ENCODE measurements at regions not wholly inside any gene's neighbourhood (a gene's known extent, or its start where the extent isn't known, plus 50 kb on each side); places are given as distances from the start of the nearest gene placed in this dataset.

- no peak for DNase-seq (ENCODE audit: extremely low read depth in 1 of 4, low spot score in 3 of 4)
- Histone ChIP-seq H2AFZ (ENCODE audit: low read depth, low read length) (no peak overlapping the region), H3K4me3 (no peak overlapping the region), H3K36me3 (ENCODE audit: control insufficient read depth, insufficient read depth, low read length) (no peaks in the 10 kb centered on the region), H3K79me2 (ENCODE audit: control insufficient read depth, insufficient read depth, low read length) (no peaks in the 10 kb centered on the region), H3K4me1 (replicated peaks in 1 of 2; ENCODE audit: control insufficient read depth in 2 of 2, insufficient read depth in 2 of 2, low read length in 2 of 2) (no peaks in the 10 kb centered on the region), H3K4me2 (ENCODE audit: insufficient read depth, low read length) (no peak overlapping the region), H3K9me1 (ENCODE audit: control insufficient read depth, insufficient read depth, low read length) (no peaks in the 10 kb centered on the region), H3K27me3 (ENCODE audit: control insufficient read depth in 2 of 2, insufficient read depth in 2 of 2, low read length in 2 of 2) (no peaks in the 10 kb centered on the region), H3K27ac (ENCODE audit: extremely low read depth, low read depth, low read length) (no peak overlapping the region), H3K9ac (ENCODE audit: insufficient read depth in 1 of 2, low read depth in 2 of 2, low read length in 2 of 2) (no peak overlapping the region), H4K20me1 (replicated peaks; ENCODE audit: control insufficient read depth, insufficient read depth, low read length) (no peaks in the 10 kb centered on the region), H3K9me3 (replicated peaks; ENCODE audit: control insufficient read depth, insufficient read depth, low read depth, low read length) (no peaks in the 10 kb centered on the region)
- no TSS peak for BruUV-seq (replicated peaks)
- CTCF ChIA-PET (ENCODE audit: low intra/inter-chr PET ratio) = no interaction called here
- POLR2A ChIA-PET = no interaction called here
- no peak for FAIRE-seq
- 0% methylated on average over 2 of the region's 2 CpGs for WGBS (ENCODE audit: insufficient coverage, low coverage, missing lambda C conversion rate)
- in situ Hi-C loops (cut with MboI) = no loop called here
- no peak for ATAC-seq
- intact Hi-C loops (cut with micrococcal nuclease) = no loop called here
- TF ChIP-seq, protein P1, sequence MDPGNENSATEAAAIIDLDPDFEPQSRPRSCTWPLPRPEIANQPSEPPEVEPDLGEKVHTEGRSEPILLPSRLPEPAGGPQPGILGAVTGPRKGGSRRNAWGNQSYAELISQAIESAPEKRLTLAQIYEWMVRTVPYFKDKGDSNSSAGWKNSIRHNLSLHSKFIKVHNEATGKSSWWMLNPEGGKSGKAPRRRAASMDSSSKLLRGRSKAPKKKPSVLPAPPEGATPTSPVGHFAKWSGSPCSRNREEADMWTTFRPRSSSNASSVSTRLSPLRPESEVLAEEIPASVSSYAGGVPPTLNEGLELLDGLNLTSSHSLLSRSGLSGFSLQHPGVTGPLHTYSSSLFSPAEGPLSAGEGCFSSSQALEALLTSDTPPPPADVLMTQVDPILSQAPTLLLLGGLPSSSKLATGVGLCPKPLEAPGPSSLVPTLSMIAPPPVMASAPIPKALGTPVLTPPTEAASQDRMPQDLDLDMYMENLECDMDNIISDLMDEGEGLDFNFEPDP (CRISPR knock-in tag; IDR thresholded peaks at IDR 0.05) = no peak
- no peak for TF ChIP-seq MEIS2 (IDR thresholded peaks at IDR 0.05; ENCODE audit: partially characterized antibody)
- TF ChIP-seq, protein P2, sequence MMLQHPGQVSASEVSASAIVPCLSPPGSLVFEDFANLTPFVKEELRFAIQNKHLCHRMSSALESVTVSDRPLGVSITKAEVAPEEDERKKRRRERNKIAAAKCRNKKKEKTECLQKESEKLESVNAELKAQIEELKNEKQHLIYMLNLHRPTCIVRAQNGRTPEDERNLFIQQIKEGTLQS (IDR thresholded peaks at IDR 0.05) = no peak
- TF ChIP-seq, protein P2 (CRISPR knock-in tag; conservative IDR thresholded peaks at IDR 0.05) = no peak
- no peak for TF ChIP-seq TCF3 (CRISPR knock-in tag; IDR thresholded peaks at IDR 0.05)
- TF ChIP-seq ZBTB8A (IDR thresholded peaks at IDR 0.05; ENCODE audit: partially characterized antibody) = no peak
- no peak for TF ChIP-seq CBFB (CRISPR knock-in tag; IDR thresholded peaks at IDR 0.05)
- no peak for TF ChIP-seq E2F3 (CRISPR knock-in tag; IDR thresholded peaks at IDR 0.05)
- TF ChIP-seq SMARCA5 (IDR thresholded peaks at IDR 0.05) = no peak
- no peak for TF ChIP-seq EP400 (IDR thresholded peaks at IDR 0.05)
- TF ChIP-seq, protein P3, sequence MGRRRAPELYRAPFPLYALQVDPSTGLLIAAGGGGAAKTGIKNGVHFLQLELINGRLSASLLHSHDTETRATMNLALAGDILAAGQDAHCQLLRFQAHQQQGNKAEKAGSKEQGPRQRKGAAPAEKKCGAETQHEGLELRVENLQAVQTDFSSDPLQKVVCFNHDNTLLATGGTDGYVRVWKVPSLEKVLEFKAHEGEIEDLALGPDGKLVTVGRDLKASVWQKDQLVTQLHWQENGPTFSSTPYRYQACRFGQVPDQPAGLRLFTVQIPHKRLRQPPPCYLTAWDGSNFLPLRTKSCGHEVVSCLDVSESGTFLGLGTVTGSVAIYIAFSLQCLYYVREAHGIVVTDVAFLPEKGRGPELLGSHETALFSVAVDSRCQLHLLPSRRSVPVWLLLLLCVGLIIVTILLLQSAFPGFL (CRISPR knock-in tag; IDR thresholded peaks at IDR 0.05) = no peak
- TF ChIP-seq TBL1XR1 (IDR thresholded peaks at IDR 0.05; ENCODE audit: low read length in 2 of 2) = no peak
- no peak for TF ChIP-seq ZNF3 (CRISPR knock-in tag; IDR thresholded peaks at IDR 0.05)
- no peak for TF ChIP-seq SUPT5H (IDR thresholded peaks at IDR 0.05)
- TF ChIP-seq, protein P4, sequence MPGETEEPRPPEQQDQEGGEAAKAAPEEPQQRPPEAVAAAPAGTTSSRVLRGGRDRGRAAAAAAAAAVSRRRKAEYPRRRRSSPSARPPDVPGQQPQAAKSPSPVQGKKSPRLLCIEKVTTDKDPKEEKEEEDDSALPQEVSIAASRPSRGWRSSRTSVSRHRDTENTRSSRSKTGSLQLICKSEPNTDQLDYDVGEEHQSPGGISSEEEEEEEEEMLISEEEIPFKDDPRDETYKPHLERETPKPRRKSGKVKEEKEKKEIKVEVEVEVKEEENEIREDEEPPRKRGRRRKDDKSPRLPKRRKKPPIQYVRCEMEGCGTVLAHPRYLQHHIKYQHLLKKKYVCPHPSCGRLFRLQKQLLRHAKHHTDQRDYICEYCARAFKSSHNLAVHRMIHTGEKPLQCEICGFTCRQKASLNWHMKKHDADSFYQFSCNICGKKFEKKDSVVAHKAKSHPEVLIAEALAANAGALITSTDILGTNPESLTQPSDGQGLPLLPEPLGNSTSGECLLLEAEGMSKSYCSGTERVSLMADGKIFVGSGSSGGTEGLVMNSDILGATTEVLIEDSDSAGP (CRISPR knock-in tag; IDR thresholded peaks at IDR 0.05) = no peak
- no peak for TF ChIP-seq POLR2H (tag; IDR thresholded peaks at IDR 0.05; ENCODE audit: low read depth)
- TF ChIP-seq COPS2 (conservative IDR thresholded peaks at IDR 0.05) = no peak
- no peak for TF ChIP-seq SIRT6 (IDR thresholded peaks at IDR 0.05; ENCODE audit: low read depth, low read length)
- TF ChIP-seq NONO (IDR thresholded peaks at IDR 0.05; ENCODE audit: low read depth in 2 of 2, low read length in 1 of 2) = no peak
- no peak for TF ChIP-seq USF1 (CRISPR knock-in tag; IDR thresholded peaks at IDR 0.05)
Measured at GRCh38 chr1:95453053-95453452, 219.0 kb downstream of the RWDD3 start.
